Pons (tissue), 1 donor: ENCODE measurements at regions not wholly inside any gene's neighbourhood (a gene's known extent, or its start where the extent isn't known, plus 50 kb on each side); places are given as distances from the start of the nearest gene placed in this dataset.

Experiments
- DNase-seq: peaks from one replicate; pipeline ENCODE4 v3.0.0-alpha.2; 2016; ENCODE audit warnings: low spot score

DNA sequence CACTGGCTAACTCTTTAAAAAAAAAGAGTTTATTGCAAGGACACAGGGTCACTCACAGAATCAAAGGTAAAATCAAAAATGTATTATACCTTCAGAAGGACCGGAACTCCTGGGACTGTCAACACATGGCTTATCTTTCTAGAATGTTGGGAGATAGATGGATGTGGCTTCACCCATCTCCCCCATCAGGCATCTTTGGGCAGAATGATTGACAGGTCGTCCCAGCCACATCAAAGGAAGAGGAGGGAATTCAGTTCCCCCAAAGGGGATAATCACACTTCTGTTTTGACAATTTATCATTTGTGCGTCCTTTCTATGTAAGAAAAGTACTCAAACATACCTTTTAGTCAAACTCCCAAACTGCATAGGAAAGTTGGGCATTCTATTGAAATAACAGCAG lies 228.6 kb upstream of the CDH5 start:
- no peak for DNase-seq

- DNase-seq: no peak
Observed at GRCh38 chr16:66136841-66137240, 229.7 kb upstream of the CDH5 start.

DNA sequence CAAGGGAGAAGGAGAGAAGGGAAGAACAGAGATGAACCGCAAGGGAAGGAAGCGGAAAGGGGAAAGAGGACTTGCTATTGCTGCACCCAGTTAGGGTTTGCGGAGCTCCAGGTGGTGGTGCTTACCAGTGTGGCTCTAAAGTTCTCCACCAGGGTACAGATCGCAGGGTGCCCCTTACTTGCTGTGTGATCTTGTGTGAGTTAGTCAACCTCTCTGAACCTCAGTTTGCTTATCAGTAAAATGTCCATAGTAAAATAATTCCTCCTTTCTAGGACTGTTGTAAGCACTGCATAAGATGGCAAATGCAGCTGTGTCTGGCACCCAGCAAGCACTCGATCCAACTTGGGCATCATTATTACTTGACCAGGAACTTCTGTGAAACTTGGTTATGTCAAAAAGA lies 230.7 kb upstream of the CDH5 start:
- no peak for DNase-seq

DNA sequence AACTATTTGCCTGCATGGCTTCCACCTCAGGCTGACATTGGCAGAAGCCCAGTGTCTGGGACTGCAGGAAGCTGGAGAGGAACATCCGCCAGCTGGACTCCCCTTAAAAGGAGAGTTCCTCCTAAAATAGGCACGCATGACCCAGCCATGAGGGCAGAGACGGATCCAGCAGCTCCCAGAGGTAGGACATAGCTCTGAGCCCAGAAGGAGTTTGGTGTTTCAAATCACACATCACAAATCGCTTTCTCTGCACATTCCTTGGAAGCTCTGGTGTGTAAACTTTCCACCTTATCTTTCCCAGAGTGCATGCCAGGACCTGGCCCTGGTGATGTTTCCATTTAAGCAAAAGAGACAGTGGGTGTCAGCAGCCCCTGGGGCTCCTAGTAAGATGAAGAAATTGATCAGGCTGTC lies 231.1 kb upstream of the CDH5 start:
- DNase-seq: peak; percentile 7

DNA sequence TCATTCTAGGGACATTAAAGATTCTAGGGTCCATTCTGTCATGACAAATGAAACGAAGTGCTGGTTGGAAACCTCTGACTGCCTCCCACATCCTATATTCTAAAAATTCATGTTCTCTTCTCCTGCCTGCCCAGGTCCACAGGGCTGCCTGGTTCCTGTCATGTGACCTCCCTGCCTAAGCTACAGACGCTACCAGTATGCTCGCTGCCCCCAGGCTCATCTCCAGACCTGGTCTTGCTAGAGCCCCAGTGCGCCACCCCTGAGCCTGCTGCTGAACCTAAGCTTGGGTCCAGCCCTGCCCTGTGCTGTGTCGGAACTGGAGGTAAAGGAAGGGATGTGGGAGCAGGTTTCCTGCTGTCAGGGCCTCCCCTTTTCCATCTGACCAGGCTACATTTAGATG lies 231.6 kb upstream of the CDH5 start:
- no peak for DNase-seq

DNA sequence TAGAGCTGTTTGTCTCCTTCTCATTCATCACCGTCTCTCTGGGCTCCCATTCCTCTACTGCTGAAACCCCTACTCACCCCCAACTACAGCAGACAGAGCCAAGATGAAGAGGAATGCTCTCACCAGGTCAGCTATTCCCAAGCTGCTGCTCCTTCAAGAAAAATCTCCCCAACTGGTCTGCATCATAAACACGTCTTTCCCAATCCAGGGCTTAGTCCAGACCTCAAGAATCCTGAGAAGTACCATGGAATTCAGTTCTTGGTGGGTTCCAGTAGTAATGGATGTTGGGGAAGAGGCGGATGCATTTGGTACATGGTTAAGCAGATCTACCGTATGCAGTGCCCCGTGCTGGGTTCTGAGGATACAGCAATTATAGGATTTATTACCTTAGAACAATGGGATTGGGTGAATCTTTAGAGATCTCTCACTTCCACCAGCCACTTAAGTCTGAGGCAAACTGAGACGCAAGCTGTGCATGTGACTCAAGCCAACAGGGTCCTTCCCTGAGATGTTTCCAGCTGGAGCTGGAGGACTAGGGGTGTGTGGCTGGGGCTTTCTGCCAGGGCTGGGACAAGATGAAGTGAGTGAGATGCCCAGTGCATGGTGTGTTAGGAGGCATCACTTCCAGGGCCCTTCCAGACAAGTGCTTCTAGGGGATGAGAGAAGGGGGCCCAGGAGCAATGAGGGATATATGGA lies 232.7 kb upstream of the CDH5 start:
- no peak for DNase-seq

DNA sequence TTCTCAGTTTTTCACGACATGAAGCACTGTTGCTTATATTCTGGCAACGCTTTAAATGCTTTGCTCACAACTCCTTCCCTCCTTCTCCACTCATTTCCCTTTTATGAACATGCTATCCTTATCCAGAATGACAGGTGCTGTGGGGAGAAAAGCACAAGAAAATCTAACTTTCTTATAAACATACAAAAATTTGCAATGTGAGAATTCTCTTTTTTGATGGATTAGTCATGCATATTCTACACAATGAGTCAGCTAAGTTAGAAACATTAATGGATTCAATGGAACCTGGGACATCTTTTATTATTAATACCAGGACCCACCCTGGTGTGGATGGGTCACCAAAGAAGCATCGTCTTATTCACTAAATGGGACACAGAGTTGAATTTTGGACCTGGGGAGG lies 234.6 kb upstream of the CDH5 start:
- DNase-seq: no peak

GRCh38 chr16:66131156-66131807 lies 235.2 kb upstream of the CDH5 start:
- DNase-seq: no peak

GRCh38 chr16:66130296-66130905 lies 236.1 kb upstream of the CDH5 start:
- DNase-seq: no peak

- no peak for DNase-seq
Observed at GRCh38 chr16:66129196-66129595, 237.3 kb upstream of the CDH5 start.

GRCh38 chr16:66128371-66128770 lies 238.1 kb upstream of the CDH5 start:
- DNase-seq: no peak

DNA sequence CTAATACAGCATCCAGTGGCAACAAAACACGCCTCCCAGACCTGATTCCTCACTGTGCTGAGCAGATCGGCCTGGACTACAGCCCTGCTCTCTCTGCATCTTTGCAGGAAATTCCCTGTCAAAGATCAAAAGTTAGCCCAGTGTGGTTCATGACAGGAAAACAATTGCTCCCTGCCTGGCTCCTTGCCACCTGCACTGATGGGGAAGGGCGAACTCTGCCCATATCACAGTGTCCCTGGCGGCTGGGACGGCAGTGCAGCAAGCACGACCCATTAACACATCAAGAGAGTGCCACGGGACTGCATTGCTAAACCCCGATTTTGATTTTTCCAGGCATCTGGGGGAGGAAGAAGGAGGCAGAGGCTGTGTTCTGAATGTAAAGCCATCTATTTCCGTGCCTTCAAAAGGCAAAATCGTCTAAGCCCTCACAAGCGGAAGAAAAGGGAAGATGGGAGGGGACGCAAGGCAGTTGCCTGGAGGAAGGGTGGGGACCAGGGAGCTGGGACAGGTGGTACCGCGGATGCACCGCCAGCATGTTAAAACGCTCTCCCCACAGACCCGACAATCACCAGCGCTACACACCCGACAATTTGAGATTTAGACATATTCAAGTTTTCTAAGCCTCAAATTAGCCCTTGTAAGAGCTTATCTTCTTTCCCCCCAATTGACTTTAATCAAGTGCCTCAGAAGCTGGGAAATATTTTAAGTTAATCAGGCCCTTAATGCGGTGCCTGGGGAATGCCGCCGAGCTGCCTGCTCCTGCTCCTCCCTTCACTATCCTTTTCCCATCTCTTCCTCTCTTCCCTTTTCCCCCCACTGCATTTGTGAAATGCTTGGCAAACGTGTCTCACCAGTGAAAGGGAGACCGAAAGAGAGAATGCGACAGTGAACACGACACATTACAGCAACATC lies 238.8 kb upstream of the CDH5 start:
- DNase-seq: no peak

GRCh38 chr16:66121466-66121865 lies 245.0 kb upstream of the CDH5 start:
- no peak for DNase-seq

- DNase-seq: no peak
Observed at GRCh38 chr16:66120656-66121055, 245.8 kb upstream of the CDH5 start.

GRCh38 chr16:66116163-66117002 lies 250.1 kb upstream of the CDH5 start:
- DNase-seq: no peak

GRCh38 chr16:66115373-66115772 lies 251.1 kb upstream of the CDH5 start:
- DNase-seq: no peak

DNA sequence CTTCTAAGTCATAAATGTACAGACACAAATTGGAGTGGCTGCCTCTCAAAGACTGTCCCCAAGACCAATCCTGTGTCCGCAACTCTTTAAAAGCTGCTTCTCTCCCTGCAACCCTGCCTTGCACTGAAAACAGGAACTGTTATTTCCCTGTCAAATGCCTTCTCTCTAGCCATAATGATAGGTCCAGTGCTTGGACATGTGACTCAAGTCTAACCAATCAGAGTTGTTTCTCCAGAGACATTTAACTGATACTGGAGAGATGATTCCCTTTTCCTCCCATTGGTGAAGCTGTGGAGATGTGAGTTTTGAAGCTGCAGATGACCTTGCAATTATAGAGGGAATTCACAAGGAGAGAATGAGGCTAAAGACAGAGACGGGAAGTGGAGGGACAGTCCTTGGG lies 253.3 kb upstream of the CDH5 start:
- DNase-seq: no peak

- no peak for DNase-seq
Observed at GRCh38 chr16:66109677-66110076, 256.8 kb upstream of the CDH5 start.

DNA sequence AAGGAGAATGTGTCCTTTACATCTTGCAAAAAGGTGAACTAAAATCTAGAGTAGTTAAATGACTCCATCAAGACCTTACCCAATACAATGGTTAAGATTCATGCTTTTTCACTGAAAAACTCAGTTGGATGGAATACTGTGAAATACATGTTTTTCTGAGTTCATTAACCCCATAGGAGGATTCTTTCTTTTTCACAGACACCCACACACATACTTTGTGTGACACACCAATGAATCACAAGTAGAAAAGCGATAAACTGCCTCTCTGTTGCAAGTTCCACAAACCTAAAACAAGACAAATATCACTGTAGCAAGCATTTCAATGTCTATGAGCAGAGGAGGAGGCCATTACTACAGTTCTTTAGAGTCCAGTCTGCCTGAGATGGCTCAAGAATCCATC lies 258.8 kb upstream of the CDH5 start:
- DNase-seq: no peak

GRCh38 chr16:66103211-66103610 lies 263.3 kb upstream of the CDH5 start:
- peak; percentile 20 for DNase-seq

DNA sequence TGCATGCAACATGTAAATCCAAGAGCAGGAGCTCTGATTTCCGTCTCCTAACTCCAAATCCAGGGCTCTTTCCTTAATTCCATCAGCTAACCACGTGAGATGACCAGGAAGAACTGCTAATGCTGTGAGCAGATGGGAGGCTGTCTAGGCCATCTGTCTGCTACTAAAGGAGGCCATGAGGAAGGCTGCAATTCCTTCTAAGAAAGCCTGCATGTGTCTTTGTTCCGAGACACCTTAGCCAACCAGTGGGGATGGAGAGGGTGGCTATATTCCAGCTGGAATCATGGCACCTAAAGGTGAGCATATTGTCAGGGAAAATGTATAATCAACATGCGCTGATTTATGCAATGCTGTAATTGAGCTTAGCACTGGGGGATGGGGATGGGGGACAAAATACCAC lies 267.2 kb upstream of the CDH5 start:
- DNase-seq: peak; percentile 5

DNA sequence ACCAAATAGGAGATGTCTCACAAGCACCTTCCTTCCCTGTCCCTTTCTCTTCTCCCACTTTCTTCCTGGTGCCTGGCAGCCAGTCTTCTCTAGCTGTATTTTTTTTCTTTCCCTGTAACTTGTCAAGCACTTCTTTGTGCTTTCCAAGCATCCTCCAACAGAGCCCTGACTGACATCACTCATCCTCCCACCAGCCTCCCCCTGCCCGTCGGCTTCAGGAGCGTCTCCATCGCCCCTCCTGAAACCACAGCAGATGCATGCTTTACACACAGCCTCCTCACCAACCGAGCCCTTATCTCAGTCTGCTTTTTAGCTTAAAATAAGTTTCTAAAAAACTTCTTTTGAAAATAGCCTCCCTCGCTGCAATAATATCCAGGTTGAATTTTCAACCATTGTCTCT lies 268.7 kb upstream of the CDH5 start:
- DNase-seq: no peak
